NCI-H2227 (cell line): ENCODE measurements at regions not wholly inside any gene's neighbourhood (a gene's known extent, or its start where the extent isn't known, plus 50 kb on each side); places are given as distances from the start of the nearest gene placed in this dataset.
"Not testable (repeated sequence)": the region's sequence is repeated elsewhere in the genome, so short reads cannot be mapped to it uniquely, and the experiment has no call there.

Experiments
- DNase-seq: peaks from one replicate; lab custom pipeline; 2025; ENCODE audit not compliant: unreplicated experiment; lab: John Stamatoyannopoulos, UW

DNA sequence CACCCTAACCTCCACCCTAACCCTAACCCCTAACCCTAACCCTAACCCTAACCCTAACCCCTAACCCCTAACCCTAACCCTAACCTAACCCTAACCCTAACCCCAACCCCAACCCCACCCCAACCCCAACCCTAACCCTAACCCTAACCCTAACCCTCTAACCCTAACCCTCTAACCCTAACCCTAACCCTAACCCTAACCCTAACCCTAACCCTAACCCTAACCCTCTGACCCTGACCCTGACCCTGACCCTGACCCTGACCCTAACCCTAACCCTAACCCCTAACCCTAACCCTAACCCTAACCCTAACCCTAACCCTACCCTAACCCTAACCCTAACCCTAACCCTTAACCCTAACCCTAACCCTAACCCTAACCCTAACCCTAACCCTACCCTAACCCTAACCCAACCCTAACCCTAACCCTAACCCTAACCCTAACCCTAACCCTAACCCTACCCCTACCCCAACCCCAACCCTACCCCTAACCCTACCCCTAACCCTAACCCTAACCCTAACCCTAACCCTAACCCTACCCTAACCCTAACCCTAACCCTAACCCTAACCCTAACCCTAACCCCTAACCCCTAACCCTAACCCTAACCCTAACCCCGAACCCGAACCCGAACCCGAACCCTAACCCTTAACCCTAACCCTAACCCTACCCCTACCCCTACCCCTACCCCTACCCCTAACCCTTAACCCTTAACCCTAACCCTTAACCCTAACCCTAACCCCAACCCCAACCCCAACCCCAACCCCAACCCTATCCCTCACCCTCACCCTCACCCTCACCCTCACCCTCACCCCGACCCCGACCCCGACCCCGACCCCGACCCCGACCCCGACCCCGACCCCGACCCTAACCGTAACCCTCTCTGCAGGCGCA lies 186.2 kb upstream of the CHL1 start:
- not testable (repeated sequence) for DNase-seq

DNA sequence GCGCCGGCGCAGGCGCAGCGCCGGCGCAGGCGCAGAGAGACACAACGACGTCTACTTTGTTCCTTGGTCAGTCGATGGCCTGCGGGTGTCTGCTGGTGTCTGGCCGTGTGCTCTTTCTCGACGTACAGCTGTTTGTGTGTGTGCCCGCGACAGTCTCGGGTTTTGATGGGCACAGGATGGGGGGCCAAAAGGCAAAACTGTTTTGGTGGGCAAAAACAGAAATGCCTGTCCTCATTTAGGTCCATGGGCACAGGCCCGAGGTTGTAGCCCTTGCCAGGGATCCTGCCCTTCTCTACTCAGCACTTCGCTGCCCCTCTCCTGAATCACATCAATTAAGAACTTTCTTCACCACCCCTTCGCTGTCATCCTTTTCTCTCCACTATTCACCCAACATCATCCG lies 184.8 kb upstream of the CHL1 start:
- DNase-seq = no peak

DNA sequence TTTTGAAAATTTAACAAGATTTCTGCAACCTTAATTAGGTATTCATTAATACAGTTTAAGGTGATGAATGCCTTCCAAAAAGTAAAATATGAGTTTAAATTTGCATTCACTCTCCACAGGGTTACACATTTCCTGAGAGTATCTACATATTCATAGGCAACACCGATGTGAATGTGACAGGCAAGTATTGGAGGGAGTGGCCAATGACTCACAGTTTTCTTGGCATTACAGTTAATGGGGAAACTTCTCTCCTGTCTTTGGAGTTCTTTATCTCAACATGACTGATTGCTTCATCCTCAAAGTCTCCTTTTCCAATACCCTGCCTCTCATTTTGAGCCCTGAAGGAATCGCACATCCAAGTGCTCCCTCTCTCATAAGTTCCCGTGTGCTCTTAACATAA lies 181.9 kb upstream of the CHL1 start:
- no peak for DNase-seq

DNA sequence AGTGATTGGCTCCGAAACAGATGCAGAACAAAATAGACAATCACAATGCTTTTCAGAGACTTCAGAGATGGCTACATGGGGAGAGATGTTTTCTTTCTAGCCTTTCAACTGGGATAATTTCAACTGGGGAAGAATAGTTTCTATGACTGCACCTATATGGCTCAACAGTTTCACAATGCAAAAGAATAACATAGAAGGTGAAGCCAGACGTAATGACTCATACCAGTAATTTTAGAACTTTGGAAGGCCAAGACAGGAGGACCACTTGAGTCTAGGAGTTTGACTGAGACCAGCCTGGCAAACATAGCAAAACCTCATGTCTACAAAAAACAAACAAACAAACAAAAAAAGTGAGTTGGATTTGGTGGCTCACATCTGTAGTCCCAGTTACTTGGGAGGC lies 180.2 kb upstream of the CHL1 start:
- no peak for DNase-seq

DNA sequence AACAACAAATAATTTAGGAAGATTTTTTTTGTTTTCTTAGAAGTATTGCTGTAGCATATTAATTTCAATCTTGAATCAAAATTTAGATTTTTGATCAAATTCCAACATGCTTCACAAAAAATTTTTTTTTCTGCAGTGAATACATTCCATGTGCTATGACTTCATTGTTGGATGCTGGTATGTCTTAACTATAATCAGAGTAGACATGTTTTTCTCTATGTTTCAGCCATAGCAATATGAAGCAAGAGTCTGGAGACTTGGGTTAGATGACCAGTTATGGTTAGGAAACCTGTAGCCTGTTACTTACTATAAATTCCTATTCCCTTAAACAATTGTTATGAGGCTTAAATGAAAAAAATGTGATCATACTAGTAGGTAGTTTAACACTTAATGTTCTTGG lies 176.1 kb upstream of the CHL1 start:
- DNase-seq = no peak

DNA sequence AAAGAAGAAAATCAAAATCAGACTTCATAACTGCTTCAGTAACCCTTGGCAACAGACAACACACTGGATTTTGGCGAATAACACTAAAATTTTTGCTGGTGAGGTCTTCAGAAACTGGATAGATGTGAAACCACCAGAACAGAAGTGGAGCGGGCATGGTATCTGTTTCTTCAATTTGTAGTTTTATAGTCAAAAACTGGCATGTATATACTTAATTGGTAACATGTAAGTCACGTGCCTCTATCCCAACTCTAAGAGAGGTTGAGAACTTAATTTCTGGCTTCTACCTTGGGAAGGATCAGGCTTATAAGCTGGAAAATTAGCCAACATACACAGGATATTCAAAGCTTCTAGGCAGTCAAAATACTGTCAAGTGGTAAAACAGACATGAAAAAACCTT lies 172.6 kb upstream of the CHL1 start:
- no peak for DNase-seq

DNA sequence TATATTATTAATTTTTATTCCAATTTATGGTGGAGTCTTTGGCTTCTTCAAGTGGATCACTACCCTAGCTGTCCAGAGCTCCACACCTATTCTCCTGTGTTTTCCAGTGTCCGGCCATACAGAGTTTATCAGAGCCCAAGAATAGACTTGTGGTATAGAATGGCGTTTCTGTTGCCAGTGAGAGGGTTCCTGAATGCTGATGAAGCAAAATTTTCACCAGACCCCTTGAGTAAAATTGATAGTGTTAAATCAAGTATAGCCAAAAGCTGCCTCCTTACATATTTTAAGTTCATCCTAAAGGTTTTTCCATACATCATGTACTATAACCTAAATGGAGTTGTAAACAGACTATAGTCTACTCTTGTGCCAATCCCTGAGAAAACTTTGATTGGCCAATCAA lies 171.5 kb upstream of the CHL1 start:
- DNase-seq = no peak

DNA sequence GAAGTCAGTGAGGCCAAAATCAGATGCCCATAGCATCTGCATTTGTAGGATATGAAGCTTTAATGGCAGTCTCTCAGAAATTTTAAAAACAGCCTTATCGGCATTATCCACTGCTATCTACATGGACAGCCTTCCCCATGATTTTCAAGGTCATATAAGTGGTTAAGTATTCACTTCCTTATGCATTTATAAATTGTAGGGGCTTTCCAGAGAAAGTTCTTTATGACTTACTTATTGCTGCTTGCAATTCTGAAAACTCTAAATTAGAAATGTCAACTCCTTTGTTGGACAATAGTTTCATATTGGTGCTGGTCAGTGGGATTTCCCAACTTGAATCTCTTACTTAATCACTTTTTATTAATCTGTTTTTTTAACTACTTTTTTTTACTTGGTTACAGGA lies 160.6 kb upstream of the CHL1 start:
- not testable (repeated sequence) for DNase-seq

DNA sequence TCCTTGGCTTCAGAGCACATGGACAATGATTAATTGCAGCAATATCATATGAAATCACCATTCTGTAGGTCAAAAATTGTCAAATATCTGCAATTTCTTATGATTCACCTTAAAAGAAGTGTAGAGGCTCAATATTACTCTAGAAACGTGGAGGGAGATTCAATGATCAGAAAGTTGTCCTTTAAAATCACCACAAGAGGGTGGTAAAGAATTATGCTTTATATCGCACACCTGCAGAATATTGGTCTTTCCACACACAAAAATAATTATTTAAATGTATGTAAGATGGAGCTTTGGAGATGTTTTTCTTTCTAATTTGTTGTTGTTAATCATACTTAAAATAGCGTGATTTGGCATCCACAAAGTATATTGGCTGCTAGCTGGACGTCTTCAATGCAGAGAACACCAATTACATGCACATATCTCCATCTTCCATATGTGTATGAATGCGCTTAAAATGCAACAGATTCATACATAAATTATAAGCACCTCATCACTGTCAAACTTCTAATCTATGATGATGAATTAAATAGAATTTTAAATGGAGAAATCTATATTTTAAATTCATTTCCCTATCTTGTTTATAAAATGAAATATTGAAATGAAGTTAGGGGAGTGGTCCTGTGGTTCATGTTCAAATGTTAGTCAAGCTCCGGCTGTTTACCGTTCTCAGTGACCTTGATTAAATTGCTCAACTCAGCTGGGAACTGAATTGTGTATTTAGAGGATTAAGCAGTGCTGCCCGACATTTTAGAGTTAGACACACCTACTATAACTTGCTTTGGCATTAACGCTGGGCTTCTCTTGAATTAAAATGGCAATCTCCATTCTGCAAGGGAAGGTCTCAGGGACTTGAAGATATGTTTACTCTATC lies 153.5 kb upstream of the CHL1 start:
- peak; percentile 46 for DNase-seq

DNA sequence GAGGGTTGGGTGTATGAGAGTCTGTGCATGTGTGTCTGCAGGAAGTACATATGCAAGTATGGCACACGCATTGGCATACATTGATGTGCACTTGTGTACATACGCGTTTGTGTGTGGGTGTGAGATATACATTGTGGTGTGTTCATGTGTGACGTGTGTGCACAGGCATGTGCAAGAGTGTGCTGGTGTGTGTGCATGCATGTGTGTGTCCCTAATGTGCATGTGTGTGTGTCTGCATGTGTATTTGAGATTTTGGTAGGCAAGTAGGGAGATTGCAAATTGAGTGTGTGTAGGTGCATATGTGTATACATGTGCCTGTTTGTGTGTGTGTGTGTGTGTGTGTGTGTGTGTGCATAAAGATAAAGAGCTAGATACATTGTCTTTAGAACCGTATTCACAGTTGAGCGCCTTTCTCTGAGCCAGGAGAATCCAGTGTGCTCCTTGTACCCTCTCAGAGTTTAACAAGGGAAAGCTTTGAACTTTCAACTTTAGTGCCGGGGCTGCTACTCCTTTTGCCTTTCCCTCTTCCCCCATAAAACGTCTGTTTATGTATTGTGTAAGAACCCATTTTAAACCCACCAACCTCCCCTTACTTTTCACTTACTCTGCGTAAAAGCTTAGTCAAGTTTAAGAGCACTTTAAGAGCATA lies 152.4 kb upstream of the CHL1 start:
- no peak for DNase-seq

DNA sequence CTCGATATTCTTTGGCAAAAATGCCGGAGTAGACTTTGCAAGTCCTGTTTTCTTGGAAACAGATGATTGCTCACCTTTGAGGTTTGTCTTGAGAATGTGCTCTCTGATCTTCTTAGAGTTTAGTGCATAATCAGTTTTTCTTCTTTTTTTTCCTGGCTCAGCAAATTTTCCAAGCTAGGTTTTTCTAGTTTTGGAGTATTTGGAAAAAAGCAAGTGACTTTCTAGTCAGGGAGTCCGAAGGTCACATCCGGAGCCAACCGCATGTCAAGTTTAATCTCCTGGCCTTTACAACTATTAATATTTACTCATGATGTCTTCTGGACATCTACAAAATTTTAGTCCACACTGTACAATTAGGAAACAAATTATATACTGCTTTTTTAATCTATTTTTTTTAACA lies 151.6 kb upstream of the CHL1 start:
- DNase-seq = not testable (repeated sequence)

DNA sequence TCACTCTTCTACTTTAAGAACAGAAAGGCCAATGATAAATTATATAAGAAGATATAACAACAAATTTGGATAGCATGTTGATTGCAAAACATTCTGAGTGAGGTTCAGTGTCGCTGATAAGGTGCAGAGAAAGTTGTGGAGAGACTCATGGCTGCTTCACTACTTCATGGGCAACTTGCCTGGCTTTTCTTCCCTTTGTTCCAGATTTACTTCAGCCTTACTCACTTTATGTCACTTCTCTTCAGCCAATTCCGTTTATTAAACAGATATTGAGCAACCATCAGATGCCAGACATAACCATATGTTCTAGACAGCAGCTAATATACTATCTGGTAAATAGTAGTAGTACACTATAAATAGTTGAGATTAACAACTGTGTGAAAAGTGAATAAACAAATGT lies 150.0 kb upstream of the CHL1 start:
- no peak for DNase-seq

DNA sequence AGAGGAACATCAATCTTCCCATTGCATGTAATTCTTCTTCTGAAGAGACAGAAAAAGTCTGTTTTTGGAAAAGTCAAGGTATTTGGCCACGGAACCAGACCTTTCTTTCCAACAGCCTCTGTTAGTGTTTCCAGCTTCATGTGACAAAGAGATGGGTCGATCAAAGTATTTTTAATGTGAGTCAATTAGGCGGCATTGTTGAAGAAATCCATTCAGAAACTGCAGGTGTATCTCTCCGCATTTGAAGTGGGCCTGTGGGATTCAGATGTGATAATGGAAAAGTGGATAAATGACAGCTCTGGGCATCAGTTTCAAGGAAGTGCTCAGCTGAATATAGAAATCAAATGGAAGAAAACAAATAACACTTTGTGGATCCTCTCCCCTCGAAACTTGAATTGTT lies 143.1 kb upstream of the CHL1 start:
- peak; percentile 16 for DNase-seq

DNA sequence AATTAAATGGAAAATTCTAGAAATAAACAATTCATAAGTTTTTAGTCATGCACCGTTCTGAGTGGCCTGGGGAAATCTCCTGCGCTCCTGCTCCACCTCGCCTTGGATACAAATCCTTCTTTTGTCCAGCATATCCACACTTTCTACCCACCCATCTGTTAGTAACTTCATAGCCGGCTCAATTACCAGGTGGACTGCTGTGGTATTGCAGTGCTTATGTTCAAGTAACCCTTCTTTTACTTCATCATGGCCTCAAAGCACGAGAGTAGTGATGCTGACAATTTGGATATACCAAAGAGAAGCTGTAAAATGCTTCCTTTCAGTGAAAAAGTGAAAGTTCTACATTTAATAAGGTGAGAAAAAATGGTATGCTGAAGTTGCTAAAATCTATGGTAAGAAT lies 142.3 kb upstream of the CHL1 start:
- peak; percentile 8 for DNase-seq

DNA sequence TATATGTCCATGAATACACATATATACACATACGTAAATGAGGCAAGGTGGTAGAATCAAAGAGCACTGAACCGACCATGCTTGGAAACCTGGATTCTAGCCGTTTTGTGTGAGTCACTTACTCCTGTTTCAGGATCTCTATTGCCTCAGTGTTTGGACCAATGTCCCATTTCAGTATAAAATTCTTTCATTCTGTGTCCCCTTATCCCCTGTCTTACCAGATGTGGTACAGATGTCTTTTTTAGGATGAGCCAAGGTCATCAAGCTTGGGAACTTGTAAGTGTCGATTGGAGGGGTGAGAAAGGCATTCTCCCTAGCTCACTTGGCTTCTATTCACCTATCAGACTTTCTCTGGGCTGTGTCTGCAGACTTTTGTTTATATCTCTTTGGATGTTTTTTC lies 139.9 kb upstream of the CHL1 start:
- DNase-seq = no peak

DNA sequence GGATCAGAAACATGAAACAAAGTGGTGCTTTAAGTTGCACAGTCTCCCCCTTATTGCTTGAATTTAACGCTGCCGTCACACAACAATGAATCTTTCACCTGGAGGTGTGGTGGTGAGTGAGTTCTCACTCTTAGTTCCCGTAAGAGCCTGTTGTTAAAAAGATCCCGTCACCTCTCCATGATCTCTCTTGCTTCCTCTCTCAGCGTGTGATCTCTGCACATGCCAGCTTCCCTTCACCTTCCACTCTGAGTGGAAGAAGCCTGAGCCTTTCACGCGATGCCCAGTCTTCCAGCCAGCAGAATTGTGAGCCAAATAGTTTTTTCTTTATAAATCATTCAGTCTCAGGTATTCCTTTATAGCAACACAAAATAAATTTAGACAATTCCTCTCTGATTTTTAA lies 136.7 kb upstream of the CHL1 start:
- DNase-seq = no peak

DNA sequence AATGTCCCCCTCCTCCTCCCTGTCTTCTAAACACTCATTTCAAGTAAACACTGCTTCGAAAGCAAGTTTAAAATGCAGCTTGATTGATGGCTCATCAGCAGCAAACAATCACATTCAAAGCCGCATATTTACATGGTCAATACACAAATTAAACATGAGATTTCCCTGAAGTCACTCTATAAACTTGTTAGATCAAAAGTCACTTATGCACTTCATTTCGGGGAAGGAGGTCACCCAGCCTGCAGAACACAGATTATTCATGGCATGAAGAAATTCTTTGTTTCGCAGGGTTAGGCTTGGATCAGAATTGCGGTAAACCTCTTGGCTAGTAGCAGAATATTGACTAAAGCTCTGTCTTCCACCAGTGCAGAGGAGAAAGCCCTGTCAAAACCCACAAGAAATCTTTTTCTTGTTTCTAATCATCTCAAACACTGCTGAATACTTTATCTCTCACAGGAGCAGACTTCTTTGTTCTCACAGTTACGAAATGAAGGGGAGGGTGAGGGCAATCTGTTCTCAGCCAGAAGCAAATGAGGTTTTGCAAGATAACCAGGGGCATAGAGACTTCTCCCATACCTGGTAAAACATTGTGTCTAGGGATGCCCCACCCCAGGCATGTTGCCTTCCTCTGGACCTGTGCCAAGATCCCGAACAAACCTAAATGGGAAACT lies 133.3 kb upstream of the CHL1 start:
- no peak for DNase-seq

DNA sequence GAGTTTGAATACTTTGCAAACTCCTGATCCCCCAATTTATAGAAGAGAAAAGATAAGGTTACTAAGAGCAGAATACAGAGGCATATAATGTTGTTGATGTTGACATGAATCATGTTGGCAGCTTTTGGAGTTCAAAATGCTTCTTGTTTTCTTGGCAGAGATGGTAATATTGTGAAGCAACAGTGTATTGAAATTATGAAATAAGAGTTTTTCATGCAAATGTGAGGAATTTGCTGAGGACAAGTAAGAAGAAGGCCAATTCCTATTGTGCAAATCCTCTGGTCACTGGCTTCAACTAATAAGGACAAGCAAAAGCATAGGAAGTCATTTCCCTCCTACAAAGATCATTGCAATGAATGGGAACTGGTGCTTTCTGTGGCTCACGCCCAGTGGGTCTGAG lies 126.9 kb upstream of the CHL1 start:
- no peak for DNase-seq

DNA sequence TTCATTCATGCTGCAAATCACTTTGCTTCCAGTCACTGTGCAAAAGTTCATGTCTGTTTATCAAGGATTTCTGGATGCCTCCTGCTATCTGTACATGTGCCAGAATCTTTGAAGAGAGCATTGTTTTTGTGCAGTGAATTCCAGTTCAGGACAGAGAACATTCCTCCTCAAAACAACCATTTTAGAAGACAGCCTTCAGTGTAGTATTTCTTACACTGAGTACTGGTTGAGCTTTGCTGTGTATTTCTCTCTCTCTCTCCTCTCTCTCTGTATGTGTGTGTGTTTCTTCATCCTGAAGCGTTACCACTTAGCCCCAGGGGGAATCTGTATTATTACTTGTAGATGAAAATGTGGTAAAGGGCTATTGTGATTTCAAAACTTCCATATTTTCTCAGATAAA lies 123.8 kb upstream of the CHL1 start:
- no peak for DNase-seq

DNA sequence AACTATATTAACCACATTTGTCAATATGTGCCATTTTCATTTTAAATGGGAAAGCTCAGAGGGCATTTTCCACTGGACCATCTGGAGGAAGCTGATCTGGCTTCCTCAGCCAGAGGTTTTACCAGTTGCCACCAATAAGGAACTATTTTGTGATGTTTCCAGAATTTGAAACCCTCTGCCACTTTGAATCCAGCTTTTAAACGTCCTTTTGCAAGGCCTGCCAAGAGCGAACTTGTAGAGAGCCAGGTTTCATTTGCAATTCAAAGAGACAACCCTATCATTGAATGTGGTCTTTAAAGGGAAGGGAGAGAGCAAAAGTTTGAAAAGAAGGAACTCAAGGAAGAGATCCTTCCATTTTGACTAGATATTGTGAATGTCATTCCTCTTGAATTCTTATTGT lies 123.3 kb upstream of the CHL1 start:
- no peak for DNase-seq

DNA sequence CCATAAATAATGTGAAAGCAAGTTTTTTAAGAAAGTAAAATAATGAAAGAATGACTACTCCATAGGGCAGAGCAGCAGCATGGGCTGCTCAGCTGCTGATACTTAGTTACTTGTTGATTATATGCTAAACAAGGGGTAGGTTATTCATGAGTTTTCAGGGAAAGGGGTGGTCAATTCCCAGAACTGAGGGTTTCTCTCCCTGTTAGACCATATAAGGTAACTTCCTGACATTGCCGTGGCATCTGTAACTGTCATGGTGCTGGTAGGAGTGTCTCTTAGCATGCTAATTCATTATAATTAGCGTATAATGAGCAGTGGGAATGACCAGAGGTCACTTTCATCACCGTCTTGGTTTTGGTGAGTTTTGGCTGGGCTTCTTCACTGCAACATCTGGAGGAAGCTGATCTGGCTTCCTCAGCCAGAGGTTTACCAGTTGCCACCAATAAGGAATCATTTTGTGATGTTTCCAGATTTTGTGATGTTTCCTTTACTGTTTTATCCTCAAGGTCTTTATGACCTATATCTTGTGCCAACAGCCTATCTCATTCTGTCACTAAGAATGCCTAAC lies 121.8 kb upstream of the CHL1 start:
- DNase-seq = no peak
